ENCODE measurements at regions not wholly inside any gene's neighbourhood (a gene's known extent, or its start where the extent isn't known, plus 50 kb on each side); places are given as distances from the start of the nearest gene placed in this dataset.
A peak's percentile ranks its signal among the peaks of the same experiment; 100 is the strongest.

DNA sequence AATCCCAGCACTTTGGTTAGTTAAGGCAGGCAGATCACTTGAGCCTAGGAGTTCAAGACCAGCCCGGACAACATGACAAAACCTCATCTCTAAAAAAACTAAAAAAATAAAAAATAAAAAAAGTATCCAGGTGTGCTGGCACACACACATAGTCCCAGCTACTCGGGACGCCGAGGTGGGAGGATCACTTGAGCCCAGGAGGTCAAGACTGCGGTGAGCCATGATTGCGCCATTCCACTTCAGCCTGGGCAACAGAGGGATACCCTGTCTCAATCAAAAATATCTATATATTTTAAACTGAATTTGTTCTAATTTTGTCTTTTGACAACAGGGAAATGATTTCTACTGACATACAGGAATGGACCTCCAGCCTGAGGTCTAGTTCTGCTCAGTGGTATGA is 73.3 kb upstream of the MBOAT2 start:
- ChIA-PET CTCF (no interaction called here), POLR2A (interaction anchor here (0.5 to 0.6 kb wide), 2 partner anchors 75 to 1343 kb away, joined by 3 read pairs; no protein-coding TSS in a partner anchor)
- Mint-ChIP-seq H3K9me3 (ENCODE audit: unreplicated experiment) (peaks cover 4% of the 10 kb centered on the region), H3K4me1 (ENCODE audit: insufficient read depth, unreplicated experiment) (peaks cover 9% of the 10 kb centered on the region), H3K4me3 (ENCODE audit: unreplicated experiment) (no peak overlapping the region), H3K36me3 (ENCODE audit: insufficient read depth, unreplicated experiment) (peaks cover 3% of the 10 kb centered on the region), H3K27ac (ENCODE audit: low read depth, unreplicated experiment) (no peak overlapping the region), H3K27me3 (ENCODE audit: insufficient read depth, unreplicated experiment) (no peaks in the 10 kb centered on the region)
- no peak for DNase-seq (ENCODE audit: unreplicated experiment)
- intact Hi-C loops (cut with micrococcal nuclease), result no loop called here
- TF ChIP-seq, protein P1, sequence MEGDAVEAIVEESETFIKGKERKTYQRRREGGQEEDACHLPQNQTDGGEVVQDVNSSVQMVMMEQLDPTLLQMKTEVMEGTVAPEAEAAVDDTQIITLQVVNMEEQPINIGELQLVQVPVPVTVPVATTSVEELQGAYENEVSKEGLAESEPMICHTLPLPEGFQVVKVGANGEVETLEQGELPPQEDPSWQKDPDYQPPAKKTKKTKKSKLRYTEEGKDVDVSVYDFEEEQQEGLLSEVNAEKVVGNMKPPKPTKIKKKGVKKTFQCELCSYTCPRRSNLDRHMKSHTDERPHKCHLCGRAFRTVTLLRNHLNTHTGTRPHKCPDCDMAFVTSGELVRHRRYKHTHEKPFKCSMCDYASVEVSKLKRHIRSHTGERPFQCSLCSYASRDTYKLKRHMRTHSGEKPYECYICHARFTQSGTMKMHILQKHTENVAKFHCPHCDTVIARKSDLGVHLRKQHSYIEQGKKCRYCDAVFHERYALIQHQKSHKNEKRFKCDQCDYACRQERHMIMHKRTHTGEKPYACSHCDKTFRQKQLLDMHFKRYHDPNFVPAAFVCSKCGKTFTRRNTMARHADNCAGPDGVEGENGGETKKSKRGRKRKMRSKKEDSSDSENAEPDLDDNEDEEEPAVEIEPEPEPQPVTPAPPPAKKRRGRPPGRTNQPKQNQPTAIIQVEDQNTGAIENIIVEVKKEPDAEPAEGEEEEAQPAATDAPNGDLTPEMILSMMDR (IDR thresholded peaks at IDR 0.05; ENCODE audit: unreplicated experiment), result no peak
- no TSS peak for BruUV-seq (replicated peaks)

- Mint-ChIP-seq H3K4me1 (ENCODE audit: insufficient read depth, unreplicated experiment) (peaks cover 15% of the 10 kb centered on the region), H3K9me3 (ENCODE audit: unreplicated experiment) (no peaks in the 10 kb centered on the region), H3K27me3 (ENCODE audit: insufficient read depth, unreplicated experiment) (no peaks in the 10 kb centered on the region), H3K27ac (ENCODE audit: low read depth, unreplicated experiment) (peak overlapping the region; percentile 35), H3K36me3 (ENCODE audit: insufficient read depth, unreplicated experiment) (no peaks in the 10 kb centered on the region), H3K4me3 (ENCODE audit: unreplicated experiment) (no peak overlapping the region)
- ChIA-PET POLR2A (interaction anchor here (0.5 to 0.6 kb wide), 2 partner anchors 75 to 1343 kb away, joined by 3 read pairs; no protein-coding TSS in a partner anchor), CTCF (no interaction called here)
- intact Hi-C loops (cut with micrococcal nuclease), result no loop called here
- TF ChIP-seq, protein P1 (IDR thresholded peaks at IDR 0.05; ENCODE audit: unreplicated experiment), result no peak
- BruUV-seq (replicated peaks), result no TSS peak
- DNase-seq (ENCODE audit: unreplicated experiment), result peak; percentile 39
Measured at GRCh38 chr2:9076210-9076609, 72.7 kb upstream of the MBOAT2 start.

DNA sequence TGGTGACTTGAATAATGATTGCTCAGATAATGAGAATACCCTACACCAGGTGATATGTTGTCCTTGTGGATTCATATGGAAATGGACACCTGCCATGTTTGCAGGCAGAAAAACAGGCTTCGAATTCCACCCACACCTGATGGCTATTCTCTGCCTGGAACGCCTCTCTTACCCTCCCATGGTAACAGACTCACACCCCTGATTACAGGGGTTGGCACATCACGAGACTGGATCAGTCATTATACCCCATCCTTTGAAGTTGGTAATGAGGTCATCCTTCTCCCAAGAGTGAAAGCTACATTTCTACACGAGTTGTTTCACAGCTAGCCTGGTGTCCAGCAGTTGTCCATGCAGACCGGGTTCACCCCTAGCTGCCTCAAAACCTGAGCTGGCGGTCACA is 71.4 kb upstream of the MBOAT2 start:
- TF ChIP-seq, protein P1 (IDR thresholded peaks at IDR 0.05; ENCODE audit: unreplicated experiment), result no peak
- Mint-ChIP-seq H3K4me1 (ENCODE audit: insufficient read depth, unreplicated experiment) (peaks cover 20% of the 10 kb centered on the region), H3K4me3 (ENCODE audit: unreplicated experiment) (no peak overlapping the region), H3K36me3 (ENCODE audit: insufficient read depth, unreplicated experiment) (no peaks in the 10 kb centered on the region), H3K9me3 (ENCODE audit: unreplicated experiment) (no peaks in the 10 kb centered on the region), H3K27ac (ENCODE audit: low read depth, unreplicated experiment) (no peak overlapping the region), H3K27me3 (ENCODE audit: insufficient read depth, unreplicated experiment) (no peaks in the 10 kb centered on the region)
- DNase-seq (ENCODE audit: unreplicated experiment), result no peak
- intact Hi-C loops (cut with micrococcal nuclease), result no loop called here
- no TSS peak for BruUV-seq (replicated peaks)
- ChIA-PET CTCF (interaction anchor here (1.3 kb wide), 1 partner anchor 11 kb away, joined by 4 read pairs; no protein-coding TSS in a partner anchor), POLR2A (interaction anchor here (0.6 kb wide), 1 partner anchor 76 kb away, joined by 3 read pairs; no protein-coding TSS in a partner anchor)

DNA sequence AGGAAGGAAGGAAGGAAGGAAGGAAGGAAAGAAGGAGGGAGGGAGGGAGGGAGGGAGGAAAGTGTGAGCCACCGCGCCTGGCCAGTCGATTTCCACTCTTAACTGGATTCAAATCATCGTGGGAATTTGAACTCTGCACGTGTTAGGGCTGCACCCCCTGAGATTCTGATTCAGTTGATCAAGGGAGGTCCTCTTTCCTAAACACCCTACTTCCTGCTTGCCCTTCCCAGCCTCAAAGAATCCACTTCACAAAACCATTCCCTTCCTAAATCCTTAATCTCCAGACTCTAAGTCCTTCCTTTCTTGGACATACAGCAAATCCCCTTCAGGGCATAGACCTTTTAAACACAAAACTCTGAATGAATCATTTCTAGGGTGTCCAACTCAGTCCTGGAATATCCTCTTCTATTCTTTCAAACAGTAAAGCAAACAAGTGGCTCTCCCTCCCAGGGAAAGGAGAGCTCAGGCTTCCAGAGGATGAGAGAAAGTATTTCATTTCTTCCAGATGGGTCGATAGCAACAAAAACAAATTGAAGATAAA is 68.2 kb upstream of the MBOAT2 start:
- Mint-ChIP-seq H3K27ac (ENCODE audit: low read depth, unreplicated experiment) (peak overlapping the region; percentile 87), H3K4me3 (ENCODE audit: unreplicated experiment) (peak overlapping the region; percentile 29), H3K36me3 (ENCODE audit: insufficient read depth, unreplicated experiment) (no peaks in the 10 kb centered on the region), H3K9me3 (ENCODE audit: unreplicated experiment) (peaks cover 11% of the 10 kb centered on the region), H3K4me1 (ENCODE audit: insufficient read depth, unreplicated experiment) (peaks cover 26% of the 10 kb centered on the region), H3K27me3 (ENCODE audit: insufficient read depth, unreplicated experiment) (no peaks in the 10 kb centered on the region)
- TF ChIP-seq, protein P1 (IDR thresholded peaks at IDR 0.05; ENCODE audit: unreplicated experiment), result no peak
- ChIA-PET CTCF (interaction anchor here (0.6 kb wide), 1 partner anchor 19 kb away, joined by 3 read pairs; no protein-coding TSS in a partner anchor), POLR2A (interaction anchor here (0.6 to 1.7 kb wide), 7 partner anchors 11 to 67 kb away, joined by 3 to 14 read pairs (median 4); partner anchors contain the start of gene MBOAT2)
- DNase-seq (ENCODE audit: unreplicated experiment), result peak; percentile 73
- intact Hi-C loops (cut with micrococcal nuclease), result no loop called here
- BruUV-seq (replicated peaks), result no TSS peak

Measured in MCF 10A (cell line).